H1 (cell line): ENCODE measurements at regions not wholly inside any gene's neighbourhood (a gene's known extent, or its start where the extent isn't known, plus 50 kb on each side); places are given as distances from the start of the nearest gene placed in this dataset.

Experiments used
- CTCF ChIA-PET: fragments of 300-600 bp; sonication (Branson Sonifier 250); formaldehyde crosslinking; loops from one replicate; lab custom pipeline; 2021; ENCODE audit not compliant: partially characterized antibody; lab: Charles Lee
- POLR2A ChIA-PET: fragments of 300-600 bp; sonication (Branson Sonifier 250); formaldehyde crosslinking; loops from one replicate; lab custom pipeline; 2021; ENCODE audit warnings: inconsistent platforms; ENCODE audit not compliant: partially characterized antibody; lab: Charles Lee
- DNase-seq, 2 experiments: peaks; one replicate each; pipeline versions ENCODE4 v3.0.0 to v3.0.0-alpha.2; 2010 to 2022; ENCODE audit warnings: low spot score in 2 of 2, low read depth in 1 of 2, mixed read lengths in 1 of 2
- FAIRE-seq: peaks from 2 replicates; lab custom pipeline; 2011; peaks lifted over from hg19 to GRCh38; lab: Jason Lieb, UNC
- H2AFZ ChIP-seq: 2 replicates; pipeline ENCODE4 v1.8.1; 2012; ENCODE audit warnings: low read length, inconsistent platforms
- H2AK5ac ChIP-seq: 2 replicates; pipeline ENCODE4 v1.6.1; 2013; ENCODE audit warnings: low read depth, low read length
- H2BK120ac ChIP-seq: replicated peaks from 2 replicates; pipeline ENCODE3; 2013; ENCODE audit warnings: low read depth, low read length, inconsistent platforms
- H2BK12ac ChIP-seq: 2 replicates; pipeline ENCODE4 v1.6.1; 2013; ENCODE audit warnings: low read depth, low read length
- H2BK15ac ChIP-seq: 2 replicates; pipeline ENCODE4 v1.6.1; 2013; ENCODE audit warnings: low read length
- H2BK20ac ChIP-seq: 2 replicates; pipeline ENCODE4 v1.6.1; 2013; ENCODE audit warnings: low read length
- H2BK5ac ChIP-seq: 2 replicates; pipeline ENCODE4 v1.6.1; 2013; ENCODE audit warnings: low read depth, low read length
- H3K14ac ChIP-seq: 2 replicates; pipeline ENCODE4 v1.6.1; 2013; ENCODE audit warnings: inconsistent platforms; ENCODE audit not compliant: insufficient read length
- H3K18ac ChIP-seq: 2 replicates; pipeline ENCODE4 v1.6.1; 2013; ENCODE audit warnings: low read length; ENCODE audit errors: extremely low read depth
- H3K23ac ChIP-seq: 2 replicates; pipeline ENCODE4 v1.6.1; 2013; ENCODE audit warnings: inconsistent platforms; ENCODE audit not compliant: insufficient read length
- H3K23me2 ChIP-seq: 2 replicates; pipeline ENCODE4 v1.6.1; 2013; ENCODE audit warnings: low read depth, low read length
- H3K27ac ChIP-seq: 2 replicates; pipeline ENCODE4 v1.6.1; 2011; ENCODE audit warnings: low read depth, low read length, inconsistent platforms
- H3K27me3 ChIP-seq, 4 experiments: replicated peaks in 1 of 4; 1 replicate in 1 of 4; 2 replicates in 3 of 4; pipeline versions ENCODE4 v1.6.1 to v1.8.1; 2011 to 2013; ENCODE audit warnings: low read length in 3 of 4, mild to moderate bottlenecking in 3 of 4, inconsistent platforms in 2 of 4, mixed read lengths in 2 of 4, moderate library complexity in 1 of 4; ENCODE audit not compliant: control insufficient read depth in 3 of 4, insufficient read depth in 3 of 4; ENCODE audit errors: extremely low read depth in 1 of 4
- H3K36me3 ChIP-seq, 4 experiments: 2 replicates each; pipeline versions ENCODE4 v1.6.1 to v1.8.1; 2011 to 2013; ENCODE audit warnings: mild to moderate bottlenecking in 4 of 4, low read length in 3 of 4, moderate library complexity in 2 of 4, control low read depth in 1 of 4, inconsistent platforms in 1 of 4; ENCODE audit not compliant: insufficient read depth in 4 of 4, control insufficient read depth in 2 of 4
- H3K4ac ChIP-seq: replicated peaks from 2 replicates; pipeline ENCODE3; 2013; ENCODE audit warnings: low read length, low read depth, mixed read lengths, inconsistent platforms; ENCODE audit not compliant: insufficient read length
- H3K4me1 ChIP-seq, 4 experiments: replicated peaks in 1 of 4; 1 replicate in 1 of 4; 2 replicates in 3 of 4; pipeline versions ENCODE4 v1.6.1 to v1.8.1; 2011 to 2013; ENCODE audit warnings: low read length in 3 of 4, inconsistent platforms in 2 of 4, mixed read lengths in 1 of 4; ENCODE audit not compliant: insufficient read depth in 4 of 4, control insufficient read depth in 3 of 4
- H3K4me2 ChIP-seq, 2 experiments: 2 replicates each; pipeline versions ENCODE4 v1.6.1 to v1.8.1; 2011 to 2013; ENCODE audit warnings: low read depth in 2 of 2, low read length in 2 of 2, control low read depth in 1 of 2, inconsistent platforms in 1 of 2, mild to moderate bottlenecking in 1 of 2; ENCODE audit not compliant: insufficient read depth in 1 of 2
- H3K4me3 ChIP-seq, 4 experiments: fragments of 200-600, 300-600 bp in 1 of 4; sonication (generic), shearing (Covaris generic), sonication (Bioruptor Twin) in 1 of 4; 2 replicates each; pipeline versions ENCODE4 v1.5.1 to v1.8.1; 2011 to 2016; ENCODE audit warnings: low read length in 4 of 4, low read depth in 3 of 4, control low read depth in 2 of 4, inconsistent platforms in 2 of 4, mild to moderate bottlenecking in 2 of 4, mixed read lengths in 1 of 4, moderate library complexity in 1 of 4; ENCODE audit not compliant: insufficient read depth in 2 of 4; ENCODE audit errors: extremely low read depth in 1 of 4
- H3K56ac ChIP-seq: replicated peaks from 2 replicates; pipeline ENCODE3; 2013; ENCODE audit warnings: low read depth, mild to moderate bottlenecking, mixed read lengths, low read length, inconsistent platforms; ENCODE audit not compliant: insufficient read length
- H3K79me1 ChIP-seq: 2 replicates; pipeline ENCODE4 v1.6.1; 2013; ENCODE audit warnings: low read depth, low read length, control low read depth
- H3K79me2 ChIP-seq, 2 experiments: 2 replicates each; pipeline versions ENCODE4 v1.6.1 to v1.8.1; 2012 to 2013; ENCODE audit warnings: low read length in 2 of 2, mild to moderate bottlenecking in 2 of 2, inconsistent platforms in 1 of 2; ENCODE audit not compliant: insufficient read depth in 2 of 2, control insufficient read depth in 1 of 2
- H3K9ac ChIP-seq, 4 experiments: replicated peaks in 1 of 4; 1 replicate in 1 of 4; 2 replicates in 3 of 4; pipeline versions ENCODE4 v1.6.1 to v1.8.1; 2011 to 2013; ENCODE audit warnings: low read depth in 3 of 4, low read length in 3 of 4, control low read depth in 2 of 4, mild to moderate bottlenecking in 2 of 4, moderate library complexity in 2 of 4, inconsistent platforms in 1 of 4; ENCODE audit errors: extremely low read depth in 1 of 4
- H3K9me3 ChIP-seq, 2 experiments: 2 replicates each; pipeline versions ENCODE4 v1.6.1 to v1.8.1; 2012 to 2013; ENCODE audit warnings: mild to moderate bottlenecking in 2 of 2, moderate library complexity in 2 of 2, control low read depth in 1 of 2, inconsistent platforms in 1 of 2, low read depth in 1 of 2, low read length in 1 of 2, mixed read lengths in 1 of 2; ENCODE audit not compliant: insufficient read depth in 2 of 2
- H4K20me1 ChIP-seq, 2 experiments: replicated peaks in 1 of 2; 2 replicates each; pipeline versions ENCODE3 to v1.8.1; 2011 to 2013; ENCODE audit warnings: inconsistent platforms in 2 of 2, low read length in 2 of 2, mild to moderate bottlenecking in 1 of 2; ENCODE audit not compliant: insufficient read depth in 2 of 2, control insufficient read depth in 1 of 2
- H4K5ac ChIP-seq: 2 replicates; pipeline ENCODE4 v1.6.1; 2013; ENCODE audit warnings: low read length, low read depth, mixed read lengths, inconsistent platforms; ENCODE audit not compliant: insufficient read length
- H4K8ac ChIP-seq: 2 replicates; pipeline ENCODE4 v1.8.0; 2013; ENCODE audit warnings: mild to moderate bottlenecking, moderate library complexity, low read length, inconsistent platforms; ENCODE audit not compliant: insufficient read depth; ENCODE audit errors: extremely low read depth
- H4K91ac ChIP-seq: replicated peaks from 2 replicates; pipeline ENCODE3; 2013; ENCODE audit warnings: low read length, mixed read lengths, inconsistent platforms; ENCODE audit not compliant: insufficient read length
- CEBPB ChIP-seq: IDR thresholded peaks from 2 replicates; pipeline ENCODE4 v1.6.1; 2012; ENCODE audit warnings: low read depth, low read length
- CHD1 ChIP-seq: IDR thresholded peaks from 2 replicates; pipeline ENCODE4 v1.6.1; 2012; ENCODE audit warnings: low read depth, low read length, improper control_type of control experiment
- CREB1 ChIP-seq: IDR thresholded peaks from 2 replicates; pipeline ENCODE4 v1.6.1; 2012; ENCODE audit warnings: inconsistent platforms
- CTCF ChIP-seq, 3 experiments: IDR thresholded peaks; 1 replicate in 2 of 3; 2 replicates in 1 of 3; pipeline versions ENCODE4 v1.5.1 to v1.6.1; 2011; ENCODE audit warnings: low read length in 3 of 3, mild to moderate bottlenecking in 3 of 3, inconsistent platforms in 2 of 3, low read depth in 1 of 3, moderate library complexity in 1 of 3; ENCODE audit not compliant: insufficient read depth in 1 of 3; ENCODE audit errors: control extremely low read depth in 1 of 3
- EGR1 ChIP-seq: IDR thresholded peaks from 2 replicates; pipeline ENCODE4 v1.6.1; 2011; ENCODE audit warnings: low read depth, low read length, borderline replicate concordance
- KDM1A ChIP-seq: fragments of 200-600, 300-600 bp; sonication (generic); IDR thresholded peaks from 2 replicates; pipeline ENCODE4 v1.7.1; 2016; ENCODE audit warnings: mild to moderate bottlenecking, low read length, borderline replicate concordance
- KDM4A ChIP-seq: IDR thresholded peaks from one replicate; pipeline ENCODE4 v1.7.1; 2012; ENCODE audit warnings: low read depth, mild to moderate bottlenecking, moderate library complexity, low read length, inconsistent platforms; ENCODE audit not compliant: severe bottlenecking
- MAFK ChIP-seq: IDR thresholded peaks from 2 replicates; pipeline ENCODE4 v1.6.1; 2012; ENCODE audit warnings: low read depth, mild to moderate bottlenecking, improper control_type of control experiment, low read length
- SIRT6 ChIP-seq: IDR thresholded peaks from one replicate; pipeline ENCODE4 v1.7.1; 2012; ENCODE audit warnings: low read length, inconsistent platforms
- TAF1 ChIP-seq: IDR thresholded peaks from 2 replicates; pipeline ENCODE4 v1.6.1; 2011; ENCODE audit warnings: mild to moderate bottlenecking, low read depth, low read length
- WGBS, 2 experiments: shearing (Covaris generic) in 1 of 2; methylation state at CpG; one replicate each; pipeline versions ENCODE4 v1.1.6 to v1.1.7; 2013 to 2015; ENCODE audit warnings: low lambda C conversion rate in 2 of 2, mixed read lengths in 2 of 2, inconsistent platforms in 1 of 2, low coverage in 1 of 2, missing lambda C conversion rate in 1 of 2; ENCODE audit not compliant: insufficient replicate concordance in 2 of 2, insufficient coverage in 1 of 2, insufficient read length in 1 of 2; ENCODE audit errors: extremely low coverage in 1 of 2, missing lambda C conversion rate in 1 of 2; 5-methylcytosine and 5-hydroxymethylcytosine counted together

DNA sequence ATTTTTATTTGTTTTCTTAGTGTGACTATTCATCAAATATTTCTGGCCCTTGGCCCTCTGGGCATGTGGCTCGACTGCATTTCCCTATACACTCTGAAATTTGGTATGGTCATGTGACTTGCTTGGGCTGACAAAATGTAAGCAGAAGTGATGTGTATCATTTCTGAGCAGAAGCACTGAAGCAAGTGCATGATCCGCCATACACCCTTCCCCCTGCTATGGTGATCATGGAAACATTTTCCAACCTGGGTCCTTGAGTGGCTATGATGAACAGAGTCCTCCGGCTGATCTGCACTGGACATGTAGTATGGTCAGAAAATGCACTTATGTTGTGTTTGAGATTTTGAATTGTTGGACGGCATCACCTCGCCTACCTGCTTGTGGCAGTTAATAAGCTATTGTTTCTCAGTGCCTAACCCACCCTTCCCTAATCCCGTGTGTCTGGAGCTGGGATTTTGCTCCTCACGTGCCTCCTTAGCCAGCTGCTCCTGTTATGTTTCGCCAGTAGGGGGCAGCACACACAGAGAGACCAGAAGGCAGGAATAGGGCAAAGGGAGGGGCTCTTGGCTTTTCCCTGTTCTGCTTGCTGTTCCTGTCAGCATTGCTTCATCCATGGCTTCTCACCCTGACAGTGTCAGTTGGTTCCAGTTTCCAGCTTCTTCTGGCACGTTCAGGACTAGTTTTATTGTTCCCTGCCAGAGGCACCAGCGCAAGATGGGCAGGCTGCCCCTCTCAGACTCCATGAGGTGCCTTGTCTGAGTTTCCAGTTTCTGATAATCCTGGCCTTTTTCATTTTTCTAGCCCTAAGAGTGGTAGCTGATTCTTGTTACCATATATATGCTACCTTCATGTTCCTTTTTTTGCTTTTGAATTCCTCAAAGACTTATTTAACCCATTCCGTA lies 207.4 kb downstream of the ARL6IP6 start:
- Histone ChIP-seq H3K9ac (no peak overlapping the region), H3K79me2 (no peaks in the 10 kb centered on the region), H3K4me1 (no peaks in the 10 kb centered on the region), H3K23ac (no peak overlapping the region), H4K8ac (no peak overlapping the region), H3K4ac (no peak overlapping the region), H2BK5ac (no peak overlapping the region), H2BK15ac (no peak overlapping the region), H3K9me3 (peaks cover 0 to 3% of the 10 kb centered on the region in 2 experiments; a peak in 1 of 4 replicates), H3K14ac (no peak overlapping the region), H3K36me3 (no peaks in the 10 kb centered on the region), H3K18ac (no peak overlapping the region), H2BK20ac (0 out of 2 replicates have a peak overlapping the region, but pooled peaks have one; percentile 26), H3K27ac (no peak overlapping the region), H2BK12ac (0 out of 2 replicates have a peak overlapping the region, but pooled peaks have one; percentile 18), H4K5ac (no peak overlapping the region), H3K4me3 (no peak overlapping the region), H3K27me3 (no peaks in the 10 kb centered on the region), H2AK5ac (no peak overlapping the region), H2BK120ac (no peak overlapping the region), H4K20me1 (no peaks in the 10 kb centered on the region), H3K79me1 (no peaks in the 10 kb centered on the region), H3K56ac (no peak overlapping the region), H4K91ac (no peak overlapping the region), H3K23me2 (no peaks in the 10 kb centered on the region; the same call in 1 of the 2 replicates), H2AFZ (peak overlapping the region; percentile 91; the same call in 1 of the 2 replicates), H3K4me2 (peak overlapping the region in 1 of 2 experiments; percentile 40; a peak in 2 of 4 replicates)
- FAIRE-seq (peak; percentile 96), DNase-seq (peak; percentile 49 to 91)
- ChIA-PET POLR2A (no interaction called here), CTCF (interaction anchor here (0.6 to 1.5 kb wide), 49 partner anchors 9 to 1477 kb away, joined by 3 to 9 read pairs (median 3); no protein-coding TSS in a partner anchor)
- 42% methylated on average over 11 of the region's 11 CpGs; no CpG with 5 or more reads in 1 of the 2 experiments for WGBS, 2 experiments
- TF ChIP-seq MAFK: no peak
- no peak for TF ChIP-seq SIRT6
- peak; percentile 7; the same call in 1 of the 2 replicates for TF ChIP-seq CREB1
- no peak for TF ChIP-seq KDM4A
- TF ChIP-seq EGR1: no peak
- no peak for TF ChIP-seq CHD1
- TF ChIP-seq CTCF (IDR thresholded peaks at IDR 0.05; ENCODE audit: control extremely low read depth in 1 of 3, insufficient read depth in 1 of 3, low read depth in 1 of 3, low read length in 3 of 3): peak; percentile 84 to 97 (median 86)
- TF ChIP-seq TAF1: no peak
- TF ChIP-seq KDM1A: peak; percentile 25; the same call in 1 of the 2 replicates
- TF ChIP-seq CEBPB: peak; percentile 94
